Breast epithelium (tissue), 3 donors: ENCODE measurements at regions not wholly inside any gene's neighbourhood (a gene's known extent, or its start where the extent isn't known, plus 50 kb on each side); places are given as distances from the start of the nearest gene placed in this dataset.

Experiments used
- CTCF ChIP-seq, 3 donors: fragments of 450-650 bp; IDR thresholded peaks; one replicate each; pipeline ENCODE4 v1.5.1; 2016 to 2017; ENCODE audit warnings: antibody characterized with exemption in 3 of 3, mild to moderate bottlenecking in 3 of 3, moderate library complexity in 3 of 3
- POLR2A ChIP-seq: fragments of 450-650 bp; IDR thresholded peaks from one replicate; pipeline ENCODE4 v1.6.1; 2016; ENCODE audit warnings: antibody characterized with exemption, mild to moderate bottlenecking, moderate library complexity
- POLR2AphosphoS5 ChIP-seq, 3 donors: sonication (generic); formaldehyde crosslinking; IDR thresholded peaks; one replicate each; pipeline ENCODE4 v1.6.1; 2017; ENCODE audit warnings: antibody characterized with exemption in 3 of 3

- TF ChIP-seq CTCF (IDR thresholded peaks at IDR 0.05): no peak
- TF ChIP-seq POLR2AphosphoS5 (IDR thresholded peaks at IDR 0.05): no peak
- no peak for TF ChIP-seq POLR2A
Measured at GRCh38 chr2:12064153-12064552, 317.7 kb downstream of the LPIN1 start.
